Testis (tissue), 2 donors: ENCODE measurements at regions not wholly inside any gene's neighbourhood (a gene's known extent, or its start where the extent isn't known, plus 50 kb on each side); places are given as distances from the start of the nearest gene placed in this dataset.

Source experiments
- CTCF ChIP-seq, 3 experiments: fragments of 450-650 bp in 2 of 3; fragments of 200-600 bp in 1 of 3; sonication (generic) in 1 of 3; IDR thresholded peaks; one replicate each; pipeline ENCODE4 v1.5.1; 2016 to 2019; ENCODE audit warnings: antibody characterized with exemption in 3 of 3, mild to moderate bottlenecking in 2 of 3, moderate library complexity in 1 of 3
- POLR2A ChIP-seq: fragments of 450-650 bp; IDR thresholded peaks from one replicate; pipeline ENCODE4 v1.6.1; 2017; ENCODE audit warnings: antibody characterized with exemption, mild to moderate bottlenecking, moderate library complexity

DNA sequence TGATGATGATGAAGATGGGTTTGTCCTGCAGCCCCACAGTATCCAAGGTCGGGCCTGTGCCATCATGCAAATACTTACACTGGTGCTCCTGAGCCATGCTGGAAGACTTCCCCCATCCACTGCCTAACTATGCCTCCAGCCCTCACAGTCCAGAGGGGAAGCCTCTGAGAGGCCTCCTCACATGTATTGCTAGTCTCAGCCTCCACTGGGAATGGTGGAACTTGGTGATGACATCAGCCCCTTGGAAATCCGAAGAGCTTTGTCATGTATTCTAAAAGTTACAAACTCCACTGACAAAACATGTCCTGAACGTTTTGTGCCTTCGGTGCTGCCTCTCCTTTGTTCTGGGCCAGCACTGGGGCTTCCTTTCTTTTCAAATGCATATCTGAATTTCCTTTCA lies 61.1 kb upstream of the DMRTB1 start:
- TF ChIP-seq CTCF (IDR thresholded peaks at IDR 0.05) (no peak), POLR2A (no peak)
